ENCODE measurements at regions not wholly inside any gene's neighbourhood (a gene's known extent, or its start where the extent isn't known, plus 50 kb on each side); places are given as distances from the start of the nearest gene placed in this dataset.

DNA sequence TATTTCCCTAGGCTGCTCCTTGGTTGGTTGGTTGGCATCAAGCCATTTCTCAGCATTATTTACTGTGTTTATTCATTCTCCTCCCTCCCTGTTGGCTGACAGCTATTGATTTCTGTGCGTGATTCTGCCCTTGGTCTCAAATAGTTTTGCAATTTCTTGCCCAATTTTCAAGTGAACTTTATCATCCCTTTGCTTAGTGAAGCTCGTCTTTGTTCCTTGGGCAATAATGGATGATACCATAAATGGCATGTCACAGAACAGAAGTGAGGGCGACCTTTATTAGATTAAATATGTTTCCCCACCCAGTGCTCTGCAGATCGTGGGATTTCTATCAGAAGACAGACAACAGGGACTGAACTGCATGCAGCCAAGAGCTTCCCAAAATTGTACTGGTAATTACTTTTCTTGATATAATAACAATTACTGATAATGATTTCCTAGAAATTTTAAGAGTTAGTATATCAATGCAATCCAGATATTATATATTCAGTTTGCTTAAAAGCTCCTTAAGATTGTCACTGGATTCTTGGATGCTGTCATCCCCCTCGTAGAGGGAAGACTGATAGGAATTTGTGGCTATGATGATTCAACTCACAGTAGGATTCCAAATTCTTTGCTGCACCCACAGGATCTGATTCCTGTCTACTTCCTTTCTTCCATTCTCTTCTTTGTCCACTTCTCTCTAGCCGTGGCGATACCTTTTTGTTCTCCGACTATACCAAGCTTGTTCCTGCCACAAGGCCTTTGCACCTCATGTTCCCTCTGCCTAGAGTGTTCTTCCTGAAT lies 122.1 kb upstream of the KAZN start:
- H3K9me3 ChIP-seq: no peaks in the 10 kb centered on the region
- no peak overlapping the region for H3K4me3 ChIP-seq
- no peak for ATAC-seq
- DNase-seq: no peak
- TF ChIP-seq CTCF (IDR thresholded peaks at IDR 0.05): no peak
- intact Hi-C loops (cut with DNase I, micrococcal nuclease): no loop called here
- no peaks in the 10 kb centered on the region for H3K36me3 ChIP-seq (ENCODE audit: low read depth)
- no peaks in the 10 kb centered on the region for H3K4me1 ChIP-seq (ENCODE audit: low read depth)

DNA sequence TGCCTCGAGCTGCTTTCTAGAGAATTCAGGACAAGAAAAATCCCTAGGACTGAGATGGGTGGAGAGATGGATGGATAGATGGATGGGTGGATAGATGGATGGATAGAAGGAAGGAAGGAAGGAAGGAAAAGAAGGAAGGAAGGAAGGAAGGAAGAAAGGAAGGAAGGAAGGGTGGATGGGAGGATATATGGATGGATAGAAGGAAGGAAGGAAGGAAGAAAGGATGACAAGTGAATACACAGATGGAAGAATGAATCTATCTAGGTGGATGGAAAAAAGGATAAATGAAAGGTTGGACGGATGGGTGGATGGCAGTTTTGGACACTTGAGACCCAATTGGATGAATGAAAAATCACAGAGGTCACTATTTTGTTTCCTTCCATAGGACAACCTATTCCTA lies 120.4 kb upstream of the KAZN start:
- no peak for DNase-seq
- no peak overlapping the region for H3K4me3 ChIP-seq
- no peak for ATAC-seq
- H3K4me1 ChIP-seq (ENCODE audit: low read depth): no peaks in the 10 kb centered on the region
- intact Hi-C loops (cut with DNase I, micrococcal nuclease): no loop called here
- no peak for TF ChIP-seq CTCF (IDR thresholded peaks at IDR 0.05)
- no peaks in the 10 kb centered on the region for H3K9me3 ChIP-seq
- no peaks in the 10 kb centered on the region for H3K36me3 ChIP-seq (ENCODE audit: low read depth)

- TF ChIP-seq CTCF (IDR thresholded peaks at IDR 0.05): no peak
- Histone ChIP-seq H3K4me3 (no peak overlapping the region), H3K9me3 (no peaks in the 10 kb centered on the region), H3K4me1 (ENCODE audit: low read depth) (no peaks in the 10 kb centered on the region), H3K36me3 (ENCODE audit: low read depth) (no peaks in the 10 kb centered on the region)
- intact Hi-C loops (cut with DNase I, micrococcal nuclease): no loop called here
- no peak for DNase-seq
- ATAC-seq: no peak
These were observed 118.6 kb upstream of the KAZN start for GRCh38 chr1:14479865-14480264.

GRCh38 chr1:14482784-14483450 lies 115.6 kb upstream of the KAZN start:
- Histone ChIP-seq H3K4me3 (no peak overlapping the region), H3K36me3 (ENCODE audit: low read depth) (no peaks in the 10 kb centered on the region), H3K4me1 (ENCODE audit: low read depth) (no peaks in the 10 kb centered on the region), H3K9me3 (no peaks in the 10 kb centered on the region)
- intact Hi-C loops (cut with DNase I, micrococcal nuclease): no loop called here
- TF ChIP-seq CTCF (IDR thresholded peaks at IDR 0.05): no peak
- no peak for DNase-seq
- no peak for ATAC-seq

- TF ChIP-seq CTCF (IDR thresholded peaks at IDR 0.05): no peak
- DNase-seq: no peak
- Histone ChIP-seq H3K36me3 (ENCODE audit: low read depth) (no peaks in the 10 kb centered on the region), H3K9me3 (no peaks in the 10 kb centered on the region), H3K4me1 (ENCODE audit: low read depth) (no peaks in the 10 kb centered on the region), H3K4me3 (no peak overlapping the region)
- intact Hi-C loops (cut with DNase I, micrococcal nuclease): no loop called here
- no peak for ATAC-seq
These were observed 113.2 kb upstream of the KAZN start for GRCh38 chr1:14485285-14485684.

All from mucosa of descending colon (tissue), 3 donors.